Keratinocyte (primary cell): ENCODE measurements at regions not wholly inside any gene's neighbourhood (a gene's known extent, or its start where the extent isn't known, plus 50 kb on each side); places are given as distances from the start of the nearest gene placed in this dataset.

ENCODE experiments used
- DNase-seq: peaks from one replicate; pipeline ENCODE4 v3.0.0-alpha.2; 2011; ENCODE audit warnings: low read depth, missing footprints, low spot score
- FAIRE-seq: peaks from 2 replicates; lab custom pipeline; 2011; peaks lifted over from hg19 to GRCh38; lab: Jason Lieb, UNC
- H2AFZ ChIP-seq: 2 replicates; pipeline ENCODE4 v1.6.0; 2012; ENCODE audit warnings: low read length, control low read depth, inconsistent platforms; ENCODE audit not compliant: control insufficient read depth
- H3K27ac ChIP-seq: 2 replicates; pipeline ENCODE4 v1.5.1; 2011; ENCODE audit warnings: low read length; ENCODE audit not compliant: control insufficient read depth, insufficient read depth
- H3K27me3 ChIP-seq: 3 replicates; pipeline ENCODE4 v1.6.0; 2011; ENCODE audit warnings: low read length; ENCODE audit not compliant: control insufficient read depth, insufficient read depth; ENCODE audit errors: extremely low read depth
- H3K36me3 ChIP-seq, 2 experiments: 2 replicates in 1 of 2; 3 replicates in 1 of 2; pipeline ENCODE4 v1.5.1; 2011; ENCODE audit warnings: low read length in 2 of 2, mild to moderate bottlenecking in 1 of 2; ENCODE audit not compliant: control insufficient read depth in 2 of 2, insufficient read depth in 2 of 2; ENCODE audit errors: extremely low read depth in 1 of 2
- H3K4me1 ChIP-seq: 3 replicates; pipeline ENCODE4 v1.5.1; 2011; ENCODE audit warnings: low read length; ENCODE audit not compliant: control insufficient read depth, insufficient read depth; ENCODE audit errors: extremely low read depth
- H3K4me2 ChIP-seq: 3 replicates; pipeline ENCODE4 v1.6.0; 2011; ENCODE audit warnings: low read depth, low read length; ENCODE audit not compliant: control insufficient read depth, insufficient read depth; ENCODE audit errors: extremely low read depth
- H3K4me3 ChIP-seq, 3 experiments: fragments of 200-600 bp in 1 of 3; sonication (generic) in 1 of 3; 2 replicates in 2 of 3; 3 replicates in 1 of 3; pipeline ENCODE4 v1.5.1; 2011 to 2016; ENCODE audit warnings: low read length in 3 of 3, mild to moderate bottlenecking in 3 of 3, control low read depth in 2 of 3, inconsistent platforms in 1 of 3, low read depth in 1 of 3, mixed read lengths in 1 of 3, mixed run types in 1 of 3, moderate library complexity in 1 of 3; ENCODE audit not compliant: control insufficient read depth in 2 of 3, insufficient read depth in 2 of 3; ENCODE audit errors: extremely low read depth in 1 of 3
- H3K79me2 ChIP-seq: 2 replicates; pipeline ENCODE4 v1.6.0; 2012; ENCODE audit warnings: low read length; ENCODE audit not compliant: control insufficient read depth, insufficient read depth
- H3K9ac ChIP-seq: 3 replicates; pipeline ENCODE4 v1.6.0; 2011; ENCODE audit warnings: low read length; ENCODE audit not compliant: control insufficient read depth, insufficient read depth; ENCODE audit errors: extremely low read depth
- H3K9me1 ChIP-seq: 3 replicates; pipeline ENCODE4 v1.6.0; 2011; ENCODE audit warnings: low read length; ENCODE audit not compliant: control insufficient read depth, insufficient read depth; ENCODE audit errors: extremely low read depth
- H3K9me3 ChIP-seq: 2 replicates; pipeline ENCODE4 v1.5.1; 2012; ENCODE audit warnings: low read depth, low read length; ENCODE audit not compliant: control insufficient read depth
- H4K20me1 ChIP-seq: 3 replicates; pipeline ENCODE4 v1.6.0; 2011; ENCODE audit warnings: low read length; ENCODE audit not compliant: control insufficient read depth, insufficient read depth; ENCODE audit errors: extremely low read depth
- CTCF ChIP-seq, 3 experiments: IDR thresholded peaks in 1 of 3; conservative IDR thresholded peaks in 1 of 3; optimal IDR thresholded peaks in 1 of 3; 2 replicates in 2 of 3; 3 replicates in 1 of 3; pipeline versions ENCODE3 to v1.5.1; 2011; ENCODE audit warnings: low read length in 3 of 3, mild to moderate bottlenecking in 3 of 3, moderate library complexity in 2 of 3, control low read depth in 1 of 3, inconsistent platforms in 1 of 3; ENCODE audit not compliant: insufficient read depth in 2 of 3; ENCODE audit errors: extremely low read depth in 1 of 3
- EZH2 ChIP-seq: IDR thresholded peaks from one replicate; pipeline ENCODE4 v1.6.1; 2012; ENCODE audit warnings: inconsistent platforms, mild to moderate bottlenecking, low read length, moderate library complexity
- dilution Hi-C: fragments of 300-500 bp; cut with MboI; formaldehyde crosslinking; loops from one replicate; pipeline ENCODE4 v1.7.0; 2020; ENCODE audit warnings: low sequenced_read_pairs; ENCODE audit not compliant: extremely low pct_ligation_motif_present

DNA sequence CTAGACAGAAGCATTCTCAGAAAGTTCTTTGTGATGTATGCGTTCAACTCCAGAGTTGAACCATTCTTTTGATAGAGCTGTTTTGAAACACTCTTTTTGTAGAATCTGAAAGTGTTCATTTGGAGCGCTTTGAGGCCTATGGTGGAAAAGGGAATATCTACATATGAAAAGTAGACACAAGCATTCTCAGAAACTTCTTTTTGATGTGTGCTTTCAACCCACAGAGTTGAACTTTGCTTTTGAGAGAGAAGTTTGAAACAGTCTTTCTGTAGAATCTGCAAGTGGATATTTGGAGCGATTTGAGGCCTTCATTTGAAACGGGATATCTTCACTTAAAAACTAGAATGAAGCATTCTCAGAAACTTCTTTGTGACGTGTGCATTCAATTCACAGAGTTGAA, 582.6 kb upstream of the ZNF337 start:
- dilution Hi-C loops, result no loop called here
- Histone ChIP-seq H3K27ac (no peak overlapping the region), H3K27me3 (no peaks in the 10 kb centered on the region), H3K9me1 (no peaks in the 10 kb centered on the region), H3K79me2 (no peaks in the 10 kb centered on the region), H2AFZ (no peak overlapping the region), H3K4me1 (no peaks in the 10 kb centered on the region), H3K9ac (no peak overlapping the region), H3K4me2 (no peak overlapping the region), H3K36me3 (no peaks in the 10 kb centered on the region), H3K4me3 (no peak overlapping the region), H4K20me1 (no peaks in the 10 kb centered on the region), H3K9me3 (no peaks in the 10 kb centered on the region)
- no peak for TF ChIP-seq EZH2
- no peak for TF ChIP-seq CTCF (optimal IDR thresholded peaks at IDR 0.05 in 1 of 3, IDR thresholded peaks at IDR 0.05 in 1 of 3, conservative IDR thresholded peaks at IDR 0.05 in 1 of 3; ENCODE audit: extremely low read depth in 1 of 3, insufficient read depth in 2 of 3, low read length in 3 of 3)
- no peak for FAIRE-seq
- DNase-seq, result no peak

DNA sequence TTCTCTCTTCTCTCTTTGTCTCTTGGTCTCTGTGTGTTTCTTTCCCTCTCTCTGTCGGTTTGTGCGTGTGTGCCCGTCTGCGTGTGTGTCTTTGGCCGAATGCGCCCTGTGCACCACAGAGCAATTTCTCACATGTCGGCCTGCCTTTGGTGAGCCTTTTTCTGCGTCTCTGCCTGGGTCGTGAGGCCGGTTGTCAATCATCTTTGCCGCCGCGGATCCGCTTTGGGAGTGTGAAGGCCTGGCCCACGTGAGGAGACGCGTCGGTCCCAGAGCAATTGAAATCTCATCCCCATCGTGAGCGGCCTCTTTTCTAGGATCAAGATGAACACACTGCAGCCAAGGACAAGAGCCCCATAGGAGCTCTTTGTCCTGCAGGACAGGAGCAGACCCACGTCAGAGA, 580.7 kb upstream of the ZNF337 start:
- Histone ChIP-seq H3K9ac (no peak overlapping the region), H3K79me2 (no peaks in the 10 kb centered on the region), H3K27me3 (no peaks in the 10 kb centered on the region), H3K4me1 (no peaks in the 10 kb centered on the region), H3K36me3 (no peaks in the 10 kb centered on the region), H3K9me3 (no peaks in the 10 kb centered on the region), H3K4me2 (no peak overlapping the region), H3K9me1 (no peaks in the 10 kb centered on the region), H3K27ac (no peak overlapping the region), H2AFZ (no peak overlapping the region), H3K4me3 (no peak overlapping the region), H4K20me1 (no peaks in the 10 kb centered on the region)
- FAIRE-seq (no peak), DNase-seq (no peak)
- TF ChIP-seq EZH2 (no peak), CTCF (optimal IDR thresholded peaks at IDR 0.05 in 1 of 3, IDR thresholded peaks at IDR 0.05 in 1 of 3, conservative IDR thresholded peaks at IDR 0.05 in 1 of 3; ENCODE audit: extremely low read depth in 1 of 3, insufficient read depth in 2 of 3, low read length in 3 of 3) (no peak)
- dilution Hi-C loops, result no loop called here
